Lung (tissue), 11 donors: ENCODE measurements at regions not wholly inside any gene's neighbourhood (a gene's known extent, or its start where the extent isn't known, plus 50 kb on each side); places are given as distances from the start of the nearest gene placed in this dataset.

Experiments
- ATAC-seq: fragments of 200-7000 bp; cut with Tn5 transposase; one replicate; pipeline ENCODE4 v1.9.1; 2020; ENCODE audit warnings: moderate number of reproducible peaks; ENCODE audit not compliant: insufficient read depth, low FRiP score
- DNase-seq, 3 donors: peaks; one replicate each; pipeline ENCODE4 v3.0.0-alpha.2; 2013 to 2017
- H3K27ac ChIP-seq, 2 donors: one replicate each; pipeline ENCODE4 v1.5.1; 2013; ENCODE audit warnings: mild to moderate bottlenecking in 2 of 2, moderate library complexity in 2 of 2, control low read depth in 1 of 2, inconsistent platforms in 1 of 2, low read depth in 1 of 2, low read length in 1 of 2
- H3K27me3 ChIP-seq, 3 donors: one replicate each; pipeline ENCODE4 v1.5.1; 2013; ENCODE audit warnings: low read length in 2 of 3; ENCODE audit not compliant: control insufficient read depth in 3 of 3, insufficient read depth in 3 of 3
- H3K36me3 ChIP-seq, 4 donors: one replicate each; pipeline ENCODE4 v1.5.1; 2013; ENCODE audit warnings: low read length in 4 of 4, mild to moderate bottlenecking in 1 of 4, moderate library complexity in 1 of 4; ENCODE audit not compliant: control insufficient read depth in 4 of 4, insufficient read depth in 4 of 4
- H3K4me1 ChIP-seq, 5 donors: one replicate each; pipeline ENCODE4 v1.5.1; 2013; ENCODE audit warnings: low read length in 5 of 5, mild to moderate bottlenecking in 2 of 5, moderate library complexity in 1 of 5; ENCODE audit not compliant: control insufficient read depth in 5 of 5, insufficient read depth in 5 of 5
- H3K4me3 ChIP-seq: one replicate; pipeline ENCODE4 v1.5.1; 2013; ENCODE audit warnings: mild to moderate bottlenecking, control low read depth, moderate library complexity
- H3K9ac ChIP-seq, 2 donors: one replicate each; pipeline ENCODE4 v1.5.1; 2013; ENCODE audit warnings: low read length in 2 of 2, control low read depth in 1 of 2; ENCODE audit not compliant: insufficient read depth in 1 of 2
- H3K9me3 ChIP-seq, 4 donors: one replicate each; pipeline ENCODE4 v1.5.1; 2013; ENCODE audit warnings: low read length in 3 of 4, mild to moderate bottlenecking in 1 of 4, moderate library complexity in 1 of 4; ENCODE audit not compliant: control insufficient read depth in 4 of 4, insufficient read depth in 3 of 4
- WGBS, 2 donors: extraction: QIAGEN DNeasy Blood & Tissue Kit; methylation state at CpG; one replicate each; pipeline ENCODE4 v1.1.7; 2013; 5-methylcytosine and 5-hydroxymethylcytosine counted together
- TF ChIP-seq, protein P1 (sequence below): IDR thresholded peaks from 2 replicates; pipeline ENCODE4 v1.5.1; 2012; ENCODE audit warnings: mild to moderate bottlenecking; ENCODE audit errors: control extremely low read depth, extremely low read depth
- donor health status: control.
- donor health status: control.
- donor health status: Bipolar disorder and iron deficiency.
- donor health status: healthy.
- donor health status: DM: yes; HTN: yes; CAD: no.

DNA sequence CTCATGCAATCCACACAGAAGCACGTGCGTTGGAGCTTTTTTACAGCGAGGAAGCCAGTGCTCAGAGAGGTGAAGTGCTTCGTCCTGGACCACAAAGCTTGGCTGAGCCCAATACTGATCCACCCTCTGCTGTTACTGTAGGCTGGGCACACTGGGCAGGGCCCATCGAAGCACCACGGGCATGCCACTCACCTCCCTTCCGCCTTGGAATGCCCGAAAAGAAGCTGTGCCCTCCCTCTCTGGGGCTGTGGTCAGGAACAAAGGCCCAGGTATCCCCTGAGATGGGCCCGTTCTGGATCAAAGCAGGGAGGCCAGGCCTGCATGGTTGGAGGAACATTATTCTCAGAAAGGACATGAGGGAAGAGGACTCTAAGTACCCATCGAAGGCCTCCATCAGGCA is 206.7 kb upstream of the C1orf174 start:
- ATAC-seq (no peak), DNase-seq (no peak)
- Histone ChIP-seq H3K9ac (no peak overlapping the region), H3K27me3 (peaks cover 0 to 9% (median 0%) of the 10 kb centered on the region in 3 donors), H3K36me3 (no peaks in the 10 kb centered on the region), H3K4me3 (no peak overlapping the region), H3K4me1 (peaks cover 0 to 10% (median 0%) of the 10 kb centered on the region in 5 donors), H3K9me3 (peaks cover 0 to 4% (median 1%) of the 10 kb centered on the region in 4 donors), H3K27ac (no peak overlapping the region)
- WGBS, 2 donors, result 76 to 89% methylated on average over 10 of the region's 10 CpGs
- TF ChIP-seq, protein P1, sequence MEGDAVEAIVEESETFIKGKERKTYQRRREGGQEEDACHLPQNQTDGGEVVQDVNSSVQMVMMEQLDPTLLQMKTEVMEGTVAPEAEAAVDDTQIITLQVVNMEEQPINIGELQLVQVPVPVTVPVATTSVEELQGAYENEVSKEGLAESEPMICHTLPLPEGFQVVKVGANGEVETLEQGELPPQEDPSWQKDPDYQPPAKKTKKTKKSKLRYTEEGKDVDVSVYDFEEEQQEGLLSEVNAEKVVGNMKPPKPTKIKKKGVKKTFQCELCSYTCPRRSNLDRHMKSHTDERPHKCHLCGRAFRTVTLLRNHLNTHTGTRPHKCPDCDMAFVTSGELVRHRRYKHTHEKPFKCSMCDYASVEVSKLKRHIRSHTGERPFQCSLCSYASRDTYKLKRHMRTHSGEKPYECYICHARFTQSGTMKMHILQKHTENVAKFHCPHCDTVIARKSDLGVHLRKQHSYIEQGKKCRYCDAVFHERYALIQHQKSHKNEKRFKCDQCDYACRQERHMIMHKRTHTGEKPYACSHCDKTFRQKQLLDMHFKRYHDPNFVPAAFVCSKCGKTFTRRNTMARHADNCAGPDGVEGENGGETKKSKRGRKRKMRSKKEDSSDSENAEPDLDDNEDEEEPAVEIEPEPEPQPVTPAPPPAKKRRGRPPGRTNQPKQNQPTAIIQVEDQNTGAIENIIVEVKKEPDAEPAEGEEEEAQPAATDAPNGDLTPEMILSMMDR, result no peak

DNA sequence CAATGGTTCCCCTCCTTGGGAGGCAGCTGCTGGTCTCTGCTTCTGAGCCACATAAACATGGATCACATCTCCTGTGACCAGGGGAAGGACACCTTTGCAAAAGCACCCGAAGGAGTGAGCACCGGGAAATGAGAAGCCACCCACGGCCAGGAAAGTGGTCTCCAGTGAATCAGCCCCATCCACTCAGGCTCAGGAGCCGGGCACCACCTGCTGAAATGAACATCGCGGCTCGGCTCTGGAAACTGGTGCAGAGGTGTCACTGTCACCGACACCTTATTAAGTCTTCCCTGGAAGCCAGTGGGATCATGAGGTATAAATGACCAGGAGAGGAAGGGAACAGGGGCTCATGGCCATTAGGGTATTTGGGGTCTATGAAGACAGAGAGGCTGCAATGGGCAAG is 207.2 kb upstream of the C1orf174 start:
- 86 to 94% methylated on average over 8 of the region's 8 CpGs for WGBS, 2 donors
- Histone ChIP-seq H3K4me1 (peaks cover 0 to 10% (median 0%) of the 10 kb centered on the region in 5 donors), H3K27me3 (peaks cover 0 to 9% (median 0%) of the 10 kb centered on the region in 3 donors), H3K9ac (no peak overlapping the region), H3K36me3 (no peaks in the 10 kb centered on the region), H3K27ac (no peak overlapping the region), H3K4me3 (no peak overlapping the region), H3K9me3 (peaks cover 0 to 5% (median 1%) of the 10 kb centered on the region in 4 donors)
- TF ChIP-seq, protein P1, result no peak
- DNase-seq (no peak), ATAC-seq (no peak)

DNA sequence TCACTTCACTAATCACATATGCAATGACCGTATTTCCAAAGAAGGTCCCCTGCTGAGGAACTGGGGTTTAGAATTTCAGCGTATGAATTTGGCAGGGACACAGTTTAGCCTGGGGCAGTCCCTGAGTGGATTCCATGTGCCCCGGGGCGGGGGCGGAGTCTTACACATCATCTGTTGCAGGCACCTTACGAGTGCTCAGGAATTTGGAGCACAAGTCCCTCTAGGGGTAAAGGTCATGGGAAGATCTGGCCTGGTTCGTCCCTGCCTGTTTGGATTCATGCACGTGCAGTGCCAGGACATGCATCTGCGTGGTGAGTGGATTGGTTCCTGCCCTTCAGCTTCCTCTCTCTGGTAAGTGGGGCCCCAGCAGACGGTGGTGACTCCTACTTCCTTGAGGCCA is 208.3 kb upstream of the C1orf174 start:
- Histone ChIP-seq H3K9ac (no peak overlapping the region), H3K9me3 (peaks cover 0 to 8% (median 2%) of the 10 kb centered on the region in 4 donors), H3K4me1 (peaks cover 0 to 10% (median 0%) of the 10 kb centered on the region in 5 donors), H3K27ac (no peak overlapping the region), H3K4me3 (no peak overlapping the region), H3K36me3 (no peaks in the 10 kb centered on the region), H3K27me3 (peaks cover 0 to 9% (median 0%) of the 10 kb centered on the region in 3 donors)
- ATAC-seq (no peak), DNase-seq (peak; percentile 47 to 55 (median 54))
- TF ChIP-seq, protein P1, result no peak
- WGBS, 2 donors, result 37 to 48% methylated on average over 10 of the region's 10 CpGs
